Right cardiac atrium (tissue), 5 donors: ENCODE measurements at regions not wholly inside any gene's neighbourhood (a gene's known extent, or its start where the extent isn't known, plus 50 kb on each side); places are given as distances from the start of the nearest gene placed in this dataset.

Experiments used
- ATAC-seq, 2 donors: fragments of 200-7000 bp; cut with Tn5 transposase; one replicate each; pipeline versions ENCODE4 v1.8.0 to v1.9.1; 2020; ENCODE audit warnings: moderate library complexity in 2 of 2, mild to moderate bottlenecking in 1 of 2
- DNase-seq, 3 donors: peaks; one replicate each; pipeline ENCODE4 v3.0.0-alpha.2; 2020
- H3K27ac ChIP-seq: one replicate; pipeline ENCODE4 v1.5.1; 2013; ENCODE audit warnings: mild to moderate bottlenecking, low read length, control low read depth, moderate library complexity
- H3K27me3 ChIP-seq: one replicate; pipeline ENCODE4 v1.6.1; 2013; ENCODE audit not compliant: control insufficient read depth, insufficient read depth
- H3K4me1 ChIP-seq: one replicate; pipeline ENCODE4 v1.6.1; 2013; ENCODE audit warnings: low read length; ENCODE audit not compliant: control insufficient read depth, insufficient read depth
- H3K4me3 ChIP-seq: one replicate; pipeline ENCODE4 v1.5.1; 2013; ENCODE audit warnings: low read length, control low read depth
- H3K9me3 ChIP-seq: one replicate; pipeline ENCODE4 v1.6.1; 2013; ENCODE audit warnings: low read length; ENCODE audit not compliant: control insufficient read depth
- WGBS: extraction: QIAGEN DNeasy Blood & Tissue Kit; methylation state at CpG from one replicate; pipeline ENCODE4 v1.1.7; 2013; 5-methylcytosine and 5-hydroxymethylcytosine counted together
- intact Hi-C, 4 donors: fragments of 100-400 bp; cut with DNase I; formaldehyde crosslinking; loops; one replicate each; pipeline versions ENCODE4 v1.11.0 to v1.14.0; 2022 to 2023
- donor health status: healthy with polysubstance abuse.
- donor health status: DM: no; HTN: yes; CAD: no.
- donor health status: DM: no; HTN: no; CAD: no.
- donor health status: DM: no; HTN: yes; CAD: no; lungs with severe emphysema.
- donor health status: DM: yes; HTN: yes; CAD: no.

GRCh38 chr3:16056217-16056616, 118.3 kb upstream of the GALNT15 start:
- H3K9me3 ChIP-seq = no peaks in the 10 kb centered on the region
- H3K4me1 ChIP-seq = peaks cover 13% of the 10 kb centered on the region
- peak in 1 of 2 donors; percentile 65 for ATAC-seq
- H3K27ac ChIP-seq = peak overlapping the region; percentile 86
- 67% methylated on average over 2 of the region's 2 CpGs for WGBS
- intact Hi-C loops = loop anchor here in 1 of 4 donors (10.0 kb wide), 1 partner anchor 79 kb away; no protein-coding TSS in a partner anchor
- H3K27me3 ChIP-seq = no peaks in the 10 kb centered on the region
- DNase-seq = peak in 1 of 3 donors; percentile 69
- H3K4me3 ChIP-seq = no peak overlapping the region

- 90% methylated on average over 1 of the region's 1 CpG for WGBS
- Histone ChIP-seq H3K27ac (no peak overlapping the region), H3K4me1 (peaks cover 10% of the 10 kb centered on the region), H3K9me3 (no peaks in the 10 kb centered on the region), H3K27me3 (no peaks in the 10 kb centered on the region), H3K4me3 (no peak overlapping the region)
- intact Hi-C loops = loop anchor here in 1 of 4 donors (10.0 kb wide), 1 partner anchor 76 kb away; no protein-coding TSS in a partner anchor
- ATAC-seq (no peak), DNase-seq (no peak)
These were observed 116.0 kb upstream of the GALNT15 start for GRCh38 chr3:16058521-16058920.

GRCh38 chr3:16059081-16059537, 115.4 kb upstream of the GALNT15 start:
- H3K9me3 ChIP-seq = no peaks in the 10 kb centered on the region
- peak overlapping the region; percentile 91 for H3K27ac ChIP-seq
- H3K27me3 ChIP-seq = no peaks in the 10 kb centered on the region
- H3K4me1 ChIP-seq = peaks cover 10% of the 10 kb centered on the region
- ATAC-seq (no peak), DNase-seq (no peak)
- 93% methylated on average over 5 of the region's 5 CpGs for WGBS
- intact Hi-C loops = loop anchor here in 1 of 4 donors (10.0 kb wide), 1 partner anchor 76 kb away; no protein-coding TSS in a partner anchor
- H3K4me3 ChIP-seq = no peak overlapping the region

- no peak for DNase-seq
- Histone ChIP-seq H3K4me1 (peaks cover 10% of the 10 kb centered on the region), H3K27ac (peak overlapping the region; percentile 91), H3K27me3 (no peaks in the 10 kb centered on the region), H3K4me3 (no peak overlapping the region), H3K9me3 (no peaks in the 10 kb centered on the region)
- peak in 1 of 2 donors; percentile 5 for ATAC-seq
- intact Hi-C loops = loop anchor here in 1 of 4 donors (10.0 kb wide), 1 partner anchor 75 kb away; no protein-coding TSS in a partner anchor
- WGBS = 73% methylated on average over 2 of the region's 2 CpGs
These were observed 114.6 kb upstream of the GALNT15 start for GRCh38 chr3:16059711-16060357.

- 38% methylated on average over 4 of the region's 4 CpGs for WGBS
These were observed 114.1 kb upstream of the GALNT15 start for GRCh38 chr3:16060358-16060852.

GRCh38 chr3:16060945-16061344, 113.5 kb upstream of the GALNT15 start:
- intact Hi-C loops = no loop called here

More at GRCh38 chr3:16060358-16060852, 114.1 kb upstream of the GALNT15 start:
- DNase-seq (peak in 2 of 3 donors; percentile 40 to 76), ATAC-seq (peak; percentile 78 to 91)
- H3K4me3 ChIP-seq = no peak overlapping the region
- H3K27me3 ChIP-seq = no peaks in the 10 kb centered on the region
- peak overlapping the region; percentile 71 for H3K27ac ChIP-seq
- peaks cover 10% of the 10 kb centered on the region for H3K4me1 ChIP-seq
- H3K9me3 ChIP-seq = no peaks in the 10 kb centered on the region
- intact Hi-C loops = no loop called here

GRCh38 chr3:16061491-16061890, 113.0 kb upstream of the GALNT15 start:
- 89% methylated on average over 2 of the region's 2 CpGs for WGBS
- peaks cover 8% of the 10 kb centered on the region for H3K4me1 ChIP-seq

More at GRCh38 chr3:16060945-16061344, 113.5 kb upstream of the GALNT15 start:
- Histone ChIP-seq H3K27ac (peak overlapping the region; percentile 71), H3K9me3 (no peaks in the 10 kb centered on the region), H3K4me3 (no peak overlapping the region), H3K4me1 (peaks cover 8% of the 10 kb centered on the region), H3K27me3 (no peaks in the 10 kb centered on the region)
- DNase-seq (peak in 2 of 3 donors; percentile 42 to 52), ATAC-seq (peak; percentile 25 to 66)
- 74% methylated on average over 1 of the region's 1 CpG for WGBS

GRCh38 chr3:16063603-16064002, 110.9 kb upstream of the GALNT15 start:
- intact Hi-C loops = no loop called here

More at GRCh38 chr3:16061491-16061890, 113.0 kb upstream of the GALNT15 start:
- Histone ChIP-seq H3K27ac (peak overlapping the region; percentile 25), H3K27me3 (no peaks in the 10 kb centered on the region), H3K9me3 (no peaks in the 10 kb centered on the region), H3K4me3 (no peak overlapping the region)
- intact Hi-C loops = no loop called here
- DNase-seq (no peak), ATAC-seq (no peak)

GRCh38 chr3:16064642-16065414, 109.7 kb upstream of the GALNT15 start:
- H3K4me3 ChIP-seq = no peak overlapping the region
- H3K4me1 ChIP-seq = peaks cover 2% of the 10 kb centered on the region
- DNase-seq (peak; percentile 85 to 95 (median 90)), ATAC-seq (peak; percentile 64 to 73)
- H3K27ac ChIP-seq = peak overlapping the region; percentile 77
- no peaks in the 10 kb centered on the region for H3K9me3 ChIP-seq
- no peaks in the 10 kb centered on the region for H3K27me3 ChIP-seq
- WGBS = 49% methylated on average over 3 of the region's 3 CpGs
- intact Hi-C loops = no loop called here

More at GRCh38 chr3:16063603-16064002, 110.9 kb upstream of the GALNT15 start:
- WGBS = 83% methylated on average over 2 of the region's 2 CpGs
- Histone ChIP-seq H3K27me3 (no peaks in the 10 kb centered on the region), H3K4me3 (no peak overlapping the region), H3K4me1 (peaks cover 8% of the 10 kb centered on the region), H3K9me3 (no peaks in the 10 kb centered on the region), H3K27ac (no peak overlapping the region)
- ATAC-seq (no peak), DNase-seq (peak in 1 of 3 donors; percentile 45)

- no peak for DNase-seq
- ATAC-seq = no peak
- intact Hi-C loops = no loop called here
- Histone ChIP-seq H3K4me1 (no peaks in the 10 kb centered on the region), H3K9me3 (no peaks in the 10 kb centered on the region), H3K4me3 (no peak overlapping the region), H3K27ac (no peak overlapping the region), H3K27me3 (no peaks in the 10 kb centered on the region)
- 97% methylated on average over 1 of the region's 1 CpG for WGBS
These were observed 107.9 kb upstream of the GALNT15 start for GRCh38 chr3:16066545-16066944.

GRCh38 chr3:16066975-16067374, 107.5 kb upstream of the GALNT15 start:
- Histone ChIP-seq H3K27me3 (no peaks in the 10 kb centered on the region), H3K4me1 (no peaks in the 10 kb centered on the region), H3K4me3 (no peak overlapping the region), H3K27ac (no peak overlapping the region), H3K9me3 (no peaks in the 10 kb centered on the region)
- DNase-seq (no peak), ATAC-seq (no peak)
- intact Hi-C loops = no loop called here
- WGBS = 91% methylated on average over 6 of the region's 6 CpGs
